ENCODE measurements at regions not wholly inside any gene's neighbourhood (a gene's known extent, or its start where the extent isn't known, plus 50 kb on each side); places are given as distances from the start of the nearest gene placed in this dataset.

DNA sequence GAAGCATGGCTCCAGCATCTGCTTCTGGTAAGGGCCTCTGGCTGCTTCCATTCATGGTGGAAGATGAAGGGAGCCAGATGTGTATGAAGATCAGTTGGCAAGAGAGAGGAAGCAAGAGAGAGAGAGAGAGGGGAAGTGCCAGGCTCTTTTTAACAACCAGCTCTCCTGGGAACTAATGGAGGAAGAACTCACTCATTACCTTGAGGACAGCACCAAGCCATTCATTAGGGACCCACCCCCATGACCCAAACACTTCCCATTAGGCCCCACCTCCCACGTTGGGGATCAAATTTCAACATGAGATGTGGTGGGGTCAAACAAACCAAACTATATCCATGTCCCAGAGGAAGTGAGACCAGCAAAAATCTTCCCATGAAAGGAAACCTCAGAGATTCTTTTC is 124.8 kb upstream of the SIX2 start:
- no peak for DNase-seq

DNA sequence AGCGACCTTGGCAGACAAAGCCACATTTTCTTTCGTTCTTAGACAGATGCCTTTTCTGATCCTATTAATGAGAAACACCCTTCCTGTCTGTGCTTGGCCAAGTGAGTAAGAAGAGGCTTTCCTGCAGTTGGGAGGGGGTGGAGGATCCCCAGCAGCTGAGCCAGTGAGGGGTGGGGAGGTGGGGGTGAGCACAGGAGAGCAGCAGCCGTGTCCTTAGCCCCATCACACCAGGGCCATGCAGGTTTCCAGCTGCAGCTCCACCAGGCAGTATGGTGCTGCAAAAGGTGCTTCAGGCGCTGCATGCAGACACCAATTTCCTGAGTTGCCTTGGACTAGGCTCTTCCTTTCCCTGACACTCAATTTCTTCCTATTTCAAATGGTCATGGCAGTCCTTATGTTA is 123.3 kb upstream of the SIX2 start:
- DNase-seq, result no peak

DNA sequence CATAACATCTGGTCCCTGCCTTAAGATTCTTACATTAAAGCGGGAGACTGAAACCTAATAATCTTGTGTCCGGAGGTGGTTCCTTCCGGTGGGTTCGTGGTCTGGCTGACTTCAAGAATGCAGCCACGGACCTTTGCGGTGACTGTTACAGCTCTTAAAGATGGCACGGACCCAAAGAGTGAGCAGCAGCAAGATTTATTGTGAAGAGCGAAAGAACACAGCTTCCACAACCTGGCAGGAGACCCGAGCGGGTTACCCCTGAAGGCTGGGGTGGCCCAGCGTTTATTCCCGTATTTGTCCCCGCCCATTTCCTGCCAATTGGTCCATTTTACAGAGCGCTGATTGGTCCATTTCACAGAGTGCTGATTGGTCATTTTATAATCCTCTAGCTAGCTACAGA is 122.3 kb upstream of the SIX2 start:
- DNase-seq, result no peak

DNA sequence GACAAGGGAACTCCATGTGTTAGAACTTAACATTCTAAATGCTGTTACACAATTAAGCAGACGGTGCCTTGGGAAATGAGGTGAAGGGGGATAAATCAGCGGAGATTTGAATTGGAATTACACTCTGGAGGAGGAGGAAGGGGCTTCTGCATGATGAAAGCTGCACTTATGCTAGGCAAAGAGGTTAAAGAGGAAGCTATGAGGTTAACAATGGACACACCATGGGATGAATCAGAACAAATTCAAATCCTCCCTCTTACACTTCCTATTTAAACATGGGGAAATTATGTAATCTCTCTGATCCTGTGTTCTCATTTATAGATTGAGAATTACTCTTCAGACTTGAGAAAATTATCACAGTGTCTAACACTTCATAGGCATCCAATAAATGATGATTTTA is 121.5 kb upstream of the SIX2 start:
- no peak for DNase-seq

DNA sequence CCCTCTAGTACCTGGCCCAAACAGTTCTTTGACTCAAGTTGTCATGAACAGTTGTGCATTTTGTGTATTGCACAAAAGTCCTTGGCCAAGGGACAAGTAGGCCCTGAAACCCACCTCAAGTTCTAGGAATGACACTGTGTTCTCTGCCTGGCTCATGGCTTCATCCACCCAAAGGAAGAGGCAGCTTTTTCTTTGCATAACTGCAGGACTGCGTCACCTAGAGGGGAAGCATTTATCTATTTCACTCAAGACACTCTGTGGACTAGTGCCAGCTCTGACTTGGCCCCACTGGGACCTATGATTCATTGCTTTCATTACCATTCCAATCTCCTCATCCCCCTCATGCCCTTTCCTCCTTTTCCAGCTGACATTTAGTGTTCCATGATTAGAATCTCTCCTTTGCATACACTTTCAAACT is 119.3 kb upstream of the SIX2 start:
- peak; percentile 28 for DNase-seq

DNA sequence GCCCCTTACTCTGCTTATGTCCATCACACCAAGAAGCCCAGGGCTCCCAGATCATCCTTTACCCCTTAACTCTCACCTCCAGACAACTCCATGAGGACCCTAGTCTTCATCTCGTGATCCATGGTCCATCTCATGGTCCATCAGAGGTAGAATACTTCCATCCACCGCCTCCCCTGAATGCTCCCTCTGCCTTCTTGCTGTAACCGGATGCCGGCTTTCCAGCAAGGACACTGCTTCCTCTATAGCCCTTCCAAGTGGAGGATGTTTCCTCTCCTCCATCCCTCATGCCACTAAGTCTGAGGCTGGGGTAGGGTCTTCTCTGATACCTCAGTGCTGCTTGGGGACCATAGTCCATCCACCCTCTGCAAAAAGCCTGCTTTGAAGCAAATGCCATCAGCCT is 118.6 kb upstream of the SIX2 start:
- no peak for DNase-seq

DNA sequence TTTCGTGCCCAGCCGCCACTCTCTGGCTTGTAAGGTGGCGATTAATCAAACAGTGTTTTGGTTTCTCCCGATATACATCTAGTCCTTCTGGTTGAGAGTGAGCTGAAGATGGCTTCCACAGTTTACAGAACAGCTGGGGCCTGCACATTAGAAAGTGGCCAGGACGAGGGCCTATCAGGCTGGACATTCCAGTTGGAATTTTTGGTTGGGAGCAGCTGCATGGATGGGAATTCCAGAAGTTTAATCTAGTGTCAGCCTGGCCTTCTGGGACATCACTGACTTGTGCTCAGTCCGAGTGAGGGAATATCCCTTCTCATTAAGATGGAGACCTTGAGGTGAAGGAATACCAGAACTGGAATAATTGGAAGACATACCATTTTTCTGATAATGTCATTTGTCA is 118.1 kb upstream of the SIX2 start:
- DNase-seq, result no peak

DNA sequence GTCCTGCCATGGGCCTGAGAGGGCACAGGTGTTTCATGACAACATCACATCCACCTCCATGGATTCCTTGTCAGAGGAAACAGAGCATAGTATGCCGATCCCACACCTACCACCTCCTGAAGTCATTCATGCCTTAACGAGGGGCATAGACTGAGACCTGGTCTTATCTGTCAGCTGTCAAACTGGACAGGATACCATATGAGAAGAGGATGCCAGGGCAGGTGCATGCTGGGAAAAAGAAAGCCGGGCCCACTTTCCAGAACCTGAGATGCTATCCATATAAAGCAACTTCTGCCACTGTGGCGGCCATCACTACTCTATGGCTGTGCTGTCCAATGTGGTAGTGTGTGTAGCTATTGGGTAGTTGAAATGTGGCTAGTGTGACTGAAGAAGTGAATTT is 116.0 kb upstream of the SIX2 start:
- no peak for DNase-seq

DNA sequence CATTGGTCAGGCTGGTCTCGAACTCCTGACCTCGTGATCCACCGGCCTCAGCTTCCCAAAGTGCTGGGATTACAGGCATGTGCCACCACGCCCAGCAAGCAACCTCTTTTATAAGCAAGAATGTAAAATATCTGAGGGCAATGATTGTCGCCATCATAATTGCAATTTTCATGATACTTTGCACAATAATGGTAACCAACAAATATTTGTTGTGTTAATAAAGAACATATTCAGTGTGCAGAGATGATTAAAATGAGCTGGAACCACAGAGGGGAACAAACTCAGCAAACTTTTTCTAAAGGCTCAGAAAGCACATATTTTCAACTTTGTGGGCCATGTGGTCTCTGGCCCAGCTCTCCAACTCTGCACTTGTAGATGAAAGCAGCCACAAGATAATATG is 115.2 kb upstream of the SIX2 start:
- no peak for DNase-seq

DNA sequence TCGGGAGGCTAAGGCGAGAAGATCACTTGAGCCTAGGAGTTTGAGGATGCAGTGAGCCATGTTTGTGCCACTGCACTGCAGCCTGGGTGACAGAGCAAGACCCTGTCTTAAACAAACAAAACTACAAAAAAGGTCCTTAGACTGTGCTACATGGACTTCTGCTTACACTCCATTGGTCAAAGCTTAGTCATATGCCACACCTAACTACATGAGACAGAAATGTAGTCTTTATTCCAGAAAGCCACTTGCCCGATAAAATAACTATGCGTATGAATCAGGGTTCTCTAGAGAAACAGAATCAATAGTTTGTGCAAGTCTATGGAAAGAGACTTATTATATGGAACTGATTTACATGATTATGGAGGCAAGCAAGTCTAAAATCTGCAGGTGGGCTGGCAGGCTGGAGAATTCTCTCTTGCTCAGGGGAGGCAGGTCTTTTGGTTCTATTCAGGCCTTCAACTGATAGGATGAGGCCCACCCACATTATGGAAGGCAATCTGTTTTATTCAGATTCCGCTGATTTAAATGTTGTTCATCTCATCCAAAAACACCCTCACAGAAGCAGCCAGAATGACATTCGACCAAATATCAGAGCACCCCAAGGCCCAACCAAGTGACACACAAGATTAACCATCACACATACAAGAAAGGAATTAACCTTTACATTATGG is 114.4 kb upstream of the SIX2 start:
- DNase-seq, result no peak

DNA sequence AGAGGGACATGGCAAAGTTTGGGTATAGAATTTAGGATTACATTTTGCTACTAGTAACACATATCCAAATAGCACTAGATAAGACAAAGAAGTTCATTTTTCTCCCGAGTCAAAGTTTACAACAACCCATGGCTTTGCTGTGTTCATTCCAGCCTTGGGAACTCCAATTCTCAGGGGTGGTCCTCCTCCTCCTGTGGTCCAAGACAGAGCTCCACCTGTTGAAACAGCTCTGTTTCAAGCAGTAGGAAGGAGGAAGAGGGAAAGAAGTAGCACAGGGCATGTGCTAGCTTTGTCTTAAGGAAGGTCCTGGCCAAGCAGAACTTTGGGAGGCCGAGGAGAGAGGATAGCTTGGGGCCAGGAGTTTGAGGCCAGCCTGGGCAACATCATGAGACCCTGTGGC is 113.8 kb upstream of the SIX2 start:
- no peak for DNase-seq

DNA sequence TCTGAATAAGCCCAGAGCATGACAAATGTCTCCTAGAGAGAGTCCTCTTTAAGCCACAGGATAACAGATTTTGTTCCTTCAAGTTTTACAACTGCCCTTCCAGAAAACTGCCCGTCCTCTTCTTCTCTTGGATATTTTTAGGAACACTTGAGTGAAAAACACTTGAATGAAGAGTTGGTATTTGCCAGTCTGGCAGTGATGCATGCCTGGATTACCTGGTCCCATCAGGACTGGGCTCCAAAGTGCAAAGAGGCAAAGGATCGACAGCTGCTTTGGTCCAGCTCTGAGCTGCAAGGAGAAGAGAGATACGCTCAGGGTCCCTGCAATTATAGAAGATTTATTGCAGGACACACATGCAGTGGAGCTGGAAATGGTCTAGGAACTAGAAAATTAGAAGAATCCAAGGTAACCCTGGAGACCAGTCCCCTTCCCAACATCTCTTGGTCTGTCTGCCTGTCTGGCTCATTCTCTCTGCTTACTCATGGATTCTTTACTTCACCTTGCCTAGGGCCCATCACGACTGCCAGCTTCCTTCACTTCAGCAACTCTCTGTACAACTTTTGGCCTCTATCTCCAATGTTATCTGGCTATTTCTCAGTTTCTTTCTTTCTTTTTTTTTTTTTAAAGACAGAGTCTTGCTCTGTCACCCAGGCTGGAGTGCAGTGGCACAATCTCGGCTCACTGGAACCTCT is 112.1 kb upstream of the SIX2 start:
- DNase-seq, result no peak

DNA sequence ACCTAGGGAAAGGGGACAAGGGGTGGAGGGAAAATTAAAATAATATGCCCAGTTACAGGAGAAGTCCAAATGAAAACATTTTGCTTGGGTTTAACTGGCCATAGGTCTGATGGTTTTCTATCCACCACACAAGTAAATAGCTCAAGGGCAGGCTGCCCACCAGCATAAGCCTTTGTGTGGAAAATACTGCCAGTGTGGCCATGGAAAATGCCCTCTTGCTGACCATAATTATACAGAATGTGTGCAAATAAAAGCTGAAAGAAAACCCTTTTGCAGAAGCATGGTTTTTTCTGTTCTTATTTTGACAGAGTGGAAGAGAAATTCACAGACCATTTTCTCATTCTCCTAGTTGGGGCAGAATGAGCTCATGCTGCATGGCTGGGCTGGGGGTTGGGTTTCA is 111.3 kb upstream of the SIX2 start:
- DNase-seq, result no peak

DNA sequence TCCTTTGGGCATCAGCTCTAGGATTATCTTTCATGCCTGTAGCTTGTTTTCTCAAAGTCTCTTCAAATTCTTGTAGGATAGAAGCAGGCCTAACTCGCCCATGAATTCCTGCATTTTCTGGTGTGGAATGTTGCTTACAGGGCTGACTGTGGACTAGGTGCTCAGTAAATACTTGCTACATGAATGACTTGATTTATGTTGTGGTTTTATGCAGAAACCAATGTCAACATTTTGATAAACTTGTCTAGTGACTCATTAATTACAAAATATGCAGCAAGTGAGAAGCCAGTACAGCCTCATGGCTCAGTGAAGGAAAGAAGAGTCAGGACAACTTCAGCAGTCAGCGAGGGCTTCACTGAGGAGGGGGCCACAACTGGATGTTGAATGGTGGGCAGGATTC is 110.6 kb upstream of the SIX2 start:
- DNase-seq, result no peak

DNA sequence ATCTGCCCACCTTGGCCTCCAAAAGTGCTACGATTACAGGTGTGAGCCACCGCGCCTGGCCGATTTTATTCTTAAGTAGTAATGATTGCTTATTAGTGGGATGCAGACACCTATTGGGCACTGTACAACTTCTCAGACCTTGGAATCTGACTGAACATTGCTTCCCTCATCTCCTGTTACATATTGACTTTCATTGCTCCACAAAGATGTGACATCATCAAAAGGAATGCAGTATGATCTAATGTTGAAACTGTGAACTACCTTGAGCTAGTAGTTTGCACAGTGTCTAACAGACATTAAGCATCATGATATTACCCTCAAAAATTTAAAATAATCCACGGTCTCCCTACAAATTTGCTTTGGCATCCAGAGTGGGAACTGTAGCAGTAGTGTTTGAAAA is 109.8 kb upstream of the SIX2 start:
- DNase-seq, result no peak

DNA sequence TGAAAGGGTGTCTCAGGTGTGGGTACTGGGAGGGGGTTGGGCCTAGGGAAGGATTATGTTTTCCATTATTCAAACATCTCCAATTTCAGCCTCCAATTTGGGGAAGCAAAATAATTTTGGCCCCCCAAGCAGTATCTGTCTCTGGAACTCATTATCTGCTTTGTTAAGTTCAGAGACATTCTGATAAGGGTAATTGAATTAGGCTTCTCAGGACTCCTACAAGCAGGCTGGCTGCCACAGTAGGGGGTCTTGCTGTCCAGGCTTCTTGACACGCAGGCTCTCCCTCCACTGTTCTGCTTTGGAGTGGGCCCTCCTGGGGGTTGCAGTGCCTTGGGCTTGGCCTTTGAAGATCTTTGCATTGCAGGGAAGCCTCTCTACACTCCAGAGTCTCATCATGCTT is 108.1 kb upstream of the SIX2 start:
- peak; percentile 6 for DNase-seq

DNA sequence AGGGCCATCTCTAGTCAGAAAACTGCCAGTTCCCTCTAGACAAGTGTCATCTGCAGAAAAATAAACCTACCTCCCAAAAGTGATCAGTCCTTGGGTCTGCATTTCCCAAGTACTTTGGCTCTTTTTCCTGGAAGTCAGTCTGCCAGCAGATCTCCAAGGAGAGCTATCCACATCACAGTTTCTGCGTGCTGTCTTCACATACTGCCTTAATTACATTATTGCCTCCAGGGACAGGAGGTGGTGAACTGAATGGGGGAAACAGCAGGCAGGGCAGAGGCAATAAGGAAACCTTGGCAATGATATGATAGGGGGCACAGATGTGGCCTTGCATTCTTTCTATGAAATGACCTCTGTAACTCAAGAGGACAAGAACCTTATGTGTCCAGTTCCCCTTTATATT is 105.9 kb upstream of the SIX2 start:
- no peak for DNase-seq

DNA sequence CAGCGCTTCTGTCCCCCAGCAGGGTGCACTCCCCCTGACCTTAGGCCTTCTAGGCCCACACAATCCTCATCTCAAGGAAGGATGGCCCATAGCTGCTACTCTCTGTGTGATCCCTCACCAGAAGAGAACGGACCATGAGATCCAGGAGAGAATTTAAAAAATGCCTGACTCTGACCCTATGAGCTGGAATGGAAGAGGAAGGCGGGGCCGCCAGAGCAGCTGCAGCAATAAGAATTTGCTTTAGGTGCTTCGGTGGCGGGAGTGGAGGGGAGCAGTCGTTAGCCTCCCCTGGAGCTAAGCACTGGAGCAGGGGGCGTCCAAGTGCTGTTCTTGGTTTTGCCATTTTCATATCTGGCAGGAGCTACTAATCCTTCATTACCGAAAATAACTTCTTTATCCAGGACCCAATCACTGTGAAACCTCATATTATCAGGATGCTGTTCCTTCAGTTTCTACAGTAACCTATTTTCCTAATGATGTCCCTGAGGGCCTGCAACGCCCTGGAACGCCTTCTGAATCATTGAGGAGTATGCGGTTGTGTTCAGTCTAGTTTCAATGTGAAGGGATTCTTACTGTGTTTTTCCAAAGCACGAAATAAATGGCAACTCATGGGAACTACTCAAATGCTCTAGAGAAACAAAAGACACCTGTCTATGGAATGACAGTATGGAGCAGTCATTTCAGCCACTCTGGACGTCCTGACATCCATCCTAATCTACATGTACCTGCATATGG is 105.1 kb upstream of the SIX2 start:
- no peak for DNase-seq

DNA sequence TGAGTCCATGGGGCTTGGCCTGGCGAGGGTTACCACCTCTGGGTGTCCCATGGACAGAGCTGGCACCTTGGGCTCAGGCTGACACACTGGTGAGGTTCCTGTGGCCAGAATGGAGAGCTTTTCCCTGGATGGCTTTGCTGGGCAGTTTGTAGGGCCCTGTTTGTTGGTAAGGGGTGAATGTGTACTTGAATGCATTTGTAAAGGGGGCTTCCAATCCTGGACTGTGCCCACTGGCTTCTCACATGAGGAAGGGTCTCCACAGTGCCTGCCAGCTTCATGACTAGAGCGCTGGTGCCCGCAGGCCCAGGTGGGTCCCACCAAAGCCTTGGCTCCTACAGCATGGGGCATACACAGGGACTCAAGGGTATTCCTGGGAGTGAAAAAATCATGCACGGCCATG is 103.5 kb upstream of the SIX2 start:
- no peak for DNase-seq

DNA sequence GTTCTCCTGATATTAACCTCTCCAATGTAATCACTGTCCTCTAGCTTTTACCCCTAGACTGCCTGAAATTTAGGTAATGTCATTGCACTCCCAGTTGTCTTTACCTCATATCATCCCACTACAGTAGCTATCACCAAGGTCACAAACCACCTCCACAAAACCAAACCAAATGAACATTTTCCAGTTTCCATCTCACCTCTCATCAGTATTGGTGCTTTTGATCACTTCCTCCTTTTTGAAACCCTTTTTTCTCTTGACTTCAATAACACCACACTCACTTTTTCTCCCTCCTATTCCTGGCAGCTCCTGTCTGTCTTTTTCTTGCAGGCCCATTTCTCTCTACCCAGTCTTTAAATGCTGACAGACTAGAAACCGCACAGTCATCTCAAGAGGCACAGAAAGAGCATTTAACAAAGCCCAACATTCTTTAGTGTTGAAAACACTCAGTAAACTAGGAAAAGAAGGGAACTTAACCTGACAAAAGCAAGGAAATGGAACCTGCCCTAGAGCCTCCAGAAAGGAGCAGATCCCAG is 95.9 kb upstream of the SIX2 start:
- no peak for DNase-seq

DNA sequence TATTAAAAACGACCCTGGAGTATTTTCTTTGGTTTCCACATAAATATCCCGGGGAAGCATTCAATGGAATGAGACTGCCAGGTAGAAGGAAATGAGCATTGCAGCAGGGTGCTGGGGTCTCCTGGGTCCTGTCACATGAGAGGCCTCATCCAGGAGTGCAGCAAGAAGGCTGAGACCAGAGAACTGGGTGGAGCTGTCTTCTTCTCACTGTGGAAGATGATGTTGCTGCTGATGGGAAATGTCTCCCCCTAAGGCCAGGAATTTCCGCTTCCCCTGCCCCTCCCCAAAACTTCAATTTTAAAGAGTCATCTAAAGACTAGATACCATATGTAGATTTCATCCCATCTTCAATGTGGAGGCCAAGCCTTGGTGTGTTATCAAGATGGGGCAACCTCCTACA is 95.2 kb upstream of the SIX2 start:
- DNase-seq, result no peak

DNA sequence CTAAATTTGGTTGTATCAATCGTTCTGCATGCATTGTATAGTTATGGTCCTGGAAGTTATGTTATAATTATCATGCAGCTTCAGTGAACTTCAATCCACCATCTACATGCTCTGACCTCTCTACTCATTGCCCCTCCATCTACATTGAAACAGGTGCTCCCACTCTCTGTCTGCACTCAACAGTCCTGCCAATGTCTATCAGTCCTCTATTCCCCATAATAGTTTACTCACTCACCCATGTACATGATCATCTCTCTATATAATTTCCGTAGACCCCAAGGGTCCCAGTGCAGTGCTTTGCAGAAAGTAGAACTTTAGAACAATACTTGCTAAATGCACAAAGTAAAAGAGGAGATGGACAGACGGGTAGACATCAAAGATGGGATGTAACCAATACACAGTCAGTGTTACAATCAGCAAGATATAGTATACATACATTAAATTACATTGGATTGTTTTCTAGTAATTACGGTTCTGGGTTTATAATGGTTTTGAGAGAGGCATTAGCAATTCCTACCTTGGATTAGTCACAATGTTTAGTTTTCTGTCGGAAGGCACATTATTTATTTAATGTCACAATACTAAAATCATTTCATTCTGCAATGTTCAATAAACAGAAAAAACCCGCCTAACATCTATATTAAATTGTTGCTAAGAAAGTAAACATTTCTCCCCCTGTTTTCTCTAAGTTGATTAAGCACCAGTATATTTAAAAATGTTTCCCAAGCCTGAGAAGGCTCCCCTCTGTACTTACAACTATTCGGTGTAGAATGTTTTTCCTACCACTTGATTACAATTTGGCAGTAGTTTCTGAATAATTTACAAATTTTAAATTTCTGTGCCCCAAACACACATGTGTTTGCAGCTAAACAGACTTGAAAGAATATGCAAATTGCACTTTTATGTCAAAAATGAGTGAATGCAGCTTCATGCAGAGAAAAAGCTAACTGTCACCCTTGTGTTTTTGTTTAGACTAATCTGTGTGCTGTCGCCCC is 94.4 kb upstream of the SIX2 start:
- no peak for DNase-seq

DNA sequence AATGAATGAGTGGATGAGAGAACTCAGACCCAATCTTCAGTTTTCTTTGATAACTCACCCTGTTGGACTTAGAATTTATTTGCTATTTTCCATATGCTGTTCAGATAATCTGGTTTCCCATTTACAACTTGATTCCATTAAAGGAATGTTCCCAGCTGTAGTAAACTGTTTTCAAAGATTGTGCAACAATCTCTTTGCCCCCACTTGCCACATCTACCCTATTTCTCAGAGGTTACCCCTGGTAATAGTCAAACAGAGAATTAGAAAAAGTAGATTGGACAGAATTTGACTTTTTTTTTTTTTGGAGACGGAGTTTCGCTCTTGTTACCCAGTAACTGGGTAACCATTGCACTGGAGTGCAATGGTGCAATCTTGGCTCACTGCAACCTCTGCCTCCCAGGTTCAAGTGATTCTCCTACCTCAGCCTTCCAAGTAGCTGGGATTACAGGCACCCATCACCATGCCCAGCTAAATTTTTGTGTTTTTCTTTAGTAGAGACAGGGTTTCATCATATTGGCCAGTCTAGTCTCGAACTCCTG is 93.4 kb upstream of the SIX2 start:
- DNase-seq, result no peak

Data from eye (tissue), 1 donor.